ENCODE measurements at regions not wholly inside any gene's neighbourhood (a gene's known extent, or its start where the extent isn't known, plus 50 kb on each side); places are given as distances from the start of the nearest gene placed in this dataset.

- Histone ChIP-seq H4K20me1 (ENCODE audit: insufficient read depth, low read length) (no peaks in the 10 kb centered on the region), H3K4me2 (ENCODE audit: low read length) (no peak overlapping the region), H3K27me3 (ENCODE audit: low read depth, low read length) (no peaks in the 10 kb centered on the region), H3K9me3 (ENCODE audit: insufficient read depth, low read length) (no peaks in the 10 kb centered on the region), H3K9ac (ENCODE audit: low read length) (no peak overlapping the region), H2AFZ (ENCODE audit: low read depth, low read length) (no peak overlapping the region), H3K36me3 (replicated peaks; ENCODE audit: low read depth, low read length) (no peaks in the 10 kb centered on the region), H3K79me2 (ENCODE audit: low read length) (no peaks in the 10 kb centered on the region), H3K4me3 (ENCODE audit: low read length) (no peak overlapping the region), H3K27ac (ENCODE audit: low read length) (no peak overlapping the region), H3K4me1 (ENCODE audit: low read length) (no peaks in the 10 kb centered on the region)
- TF ChIP-seq CTCF (IDR thresholded peaks at IDR 0.05; ENCODE audit: low read depth, low read length) = no peak
- no peak for TF ChIP-seq EZH2phosphoT487 (IDR thresholded peaks at IDR 0.05; ENCODE audit: low read depth)
Observed at GRCh38 chr6:165949324-165949723, 218.3 kb downstream of the TBXT start.

GRCh38 chr6:165944002-165944466 lies 223.6 kb downstream of the TBXT start:
- no peak overlapping the region for H3K4me2 ChIP-seq (ENCODE audit: low read length)
- no peaks in the 10 kb centered on the region for H3K4me1 ChIP-seq (ENCODE audit: low read length)

GRCh38 chr6:165941786-165942185 lies 225.9 kb downstream of the TBXT start:
- TF ChIP-seq EZH2phosphoT487 (IDR thresholded peaks at IDR 0.05; ENCODE audit: low read depth) (no peak), CTCF (IDR thresholded peaks at IDR 0.05; ENCODE audit: low read depth, low read length) (no peak)
- Histone ChIP-seq H2AFZ (ENCODE audit: low read depth, low read length) (no peak overlapping the region), H4K20me1 (ENCODE audit: insufficient read depth, low read length) (no peaks in the 10 kb centered on the region), H3K9ac (ENCODE audit: low read length) (no peak overlapping the region), H3K27me3 (ENCODE audit: low read depth, low read length) (no peaks in the 10 kb centered on the region), H3K79me2 (ENCODE audit: low read length) (no peaks in the 10 kb centered on the region), H3K27ac (ENCODE audit: low read length) (no peak overlapping the region), H3K36me3 (replicated peaks; ENCODE audit: low read depth, low read length) (no peaks in the 10 kb centered on the region), H3K4me2 (ENCODE audit: low read length) (no peak overlapping the region), H3K4me3 (ENCODE audit: low read length) (no peak overlapping the region), H3K9me3 (ENCODE audit: insufficient read depth, low read length) (no peaks in the 10 kb centered on the region), H3K4me1 (ENCODE audit: low read length) (no peaks in the 10 kb centered on the region)

More at GRCh38 chr6:165944002-165944466, 223.6 kb downstream of the TBXT start:
- Histone ChIP-seq H3K36me3 (replicated peaks; ENCODE audit: low read depth, low read length) (no peaks in the 10 kb centered on the region), H2AFZ (ENCODE audit: low read depth, low read length) (no peak overlapping the region), H3K27me3 (ENCODE audit: low read depth, low read length) (no peaks in the 10 kb centered on the region), H3K9me3 (ENCODE audit: insufficient read depth, low read length) (no peaks in the 10 kb centered on the region), H3K9ac (ENCODE audit: low read length) (no peak overlapping the region), H3K4me3 (ENCODE audit: low read length) (no peak overlapping the region), H3K79me2 (ENCODE audit: low read length) (no peaks in the 10 kb centered on the region), H4K20me1 (ENCODE audit: insufficient read depth, low read length) (no peaks in the 10 kb centered on the region), H3K27ac (ENCODE audit: low read length) (no peak overlapping the region)
- TF ChIP-seq EZH2phosphoT487 (IDR thresholded peaks at IDR 0.05; ENCODE audit: low read depth) (no peak), CTCF (IDR thresholded peaks at IDR 0.05; ENCODE audit: low read depth, low read length) (no peak)

- H3K9ac ChIP-seq (ENCODE audit: low read length) = no peak overlapping the region
- no peak overlapping the region for H3K27ac ChIP-seq (ENCODE audit: low read length)
- no peak overlapping the region for H3K4me3 ChIP-seq (ENCODE audit: low read length)
- H3K4me2 ChIP-seq (ENCODE audit: low read length) = no peak overlapping the region
- H3K4me1 ChIP-seq (ENCODE audit: low read length) = no peaks in the 10 kb centered on the region
- H3K9me3 ChIP-seq (ENCODE audit: insufficient read depth, low read length) = no peaks in the 10 kb centered on the region
- no peaks in the 10 kb centered on the region for H3K79me2 ChIP-seq (ENCODE audit: low read length)
- H2AFZ ChIP-seq (ENCODE audit: low read depth, low read length) = no peak overlapping the region
- TF ChIP-seq CTCF (IDR thresholded peaks at IDR 0.05; ENCODE audit: low read depth, low read length) (no peak), EZH2phosphoT487 (IDR thresholded peaks at IDR 0.05; ENCODE audit: low read depth) (no peak)
- no peaks in the 10 kb centered on the region for H4K20me1 ChIP-seq (ENCODE audit: insufficient read depth, low read length)
- no peaks in the 10 kb centered on the region for H3K27me3 ChIP-seq (ENCODE audit: low read depth, low read length)
- H3K36me3 ChIP-seq (replicated peaks; ENCODE audit: low read depth, low read length) = no peaks in the 10 kb centered on the region
Observed at GRCh38 chr6:165941249-165941775, 226.3 kb downstream of the TBXT start.

Measured in OCI-LY3 (cell line).